Fibroblast of mammary gland (primary cell): ENCODE measurements at regions not wholly inside any gene's neighbourhood (a gene's known extent, or its start where the extent isn't known, plus 50 kb on each side); places are given as distances from the start of the nearest gene placed in this dataset.

Source experiments
- DNase-seq: peaks from one replicate; pipeline ENCODE4 v3.0.0-alpha.2; 2010; ENCODE audit warnings: low read depth
- H3K4me3 ChIP-seq: 2 replicates; pipeline ENCODE4 v1.5.1; 2011; ENCODE audit warnings: low read depth, mild to moderate bottlenecking, low read length, moderate library complexity; ENCODE audit not compliant: control insufficient read depth
- TF ChIP-seq, protein P1 (sequence below): conservative IDR thresholded peaks from 2 replicates; pipeline ENCODE4 v1.5.1; 2011; ENCODE audit warnings: low read depth, low read length, inconsistent platforms; ENCODE audit not compliant: control insufficient read depth, insufficient read depth

GRCh38 chr3:73296859-73297258, 235.4 kb downstream of the EBLN2 start:
- DNase-seq, result no peak
- TF ChIP-seq, protein P1, sequence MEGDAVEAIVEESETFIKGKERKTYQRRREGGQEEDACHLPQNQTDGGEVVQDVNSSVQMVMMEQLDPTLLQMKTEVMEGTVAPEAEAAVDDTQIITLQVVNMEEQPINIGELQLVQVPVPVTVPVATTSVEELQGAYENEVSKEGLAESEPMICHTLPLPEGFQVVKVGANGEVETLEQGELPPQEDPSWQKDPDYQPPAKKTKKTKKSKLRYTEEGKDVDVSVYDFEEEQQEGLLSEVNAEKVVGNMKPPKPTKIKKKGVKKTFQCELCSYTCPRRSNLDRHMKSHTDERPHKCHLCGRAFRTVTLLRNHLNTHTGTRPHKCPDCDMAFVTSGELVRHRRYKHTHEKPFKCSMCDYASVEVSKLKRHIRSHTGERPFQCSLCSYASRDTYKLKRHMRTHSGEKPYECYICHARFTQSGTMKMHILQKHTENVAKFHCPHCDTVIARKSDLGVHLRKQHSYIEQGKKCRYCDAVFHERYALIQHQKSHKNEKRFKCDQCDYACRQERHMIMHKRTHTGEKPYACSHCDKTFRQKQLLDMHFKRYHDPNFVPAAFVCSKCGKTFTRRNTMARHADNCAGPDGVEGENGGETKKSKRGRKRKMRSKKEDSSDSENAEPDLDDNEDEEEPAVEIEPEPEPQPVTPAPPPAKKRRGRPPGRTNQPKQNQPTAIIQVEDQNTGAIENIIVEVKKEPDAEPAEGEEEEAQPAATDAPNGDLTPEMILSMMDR, result no peak
- H3K4me3 ChIP-seq, result no peak overlapping the region

GRCh38 chr3:73298243-73299183, 237.1 kb downstream of the EBLN2 start:
- no peak overlapping the region for H3K4me3 ChIP-seq
- TF ChIP-seq, protein P1, result no peak
- DNase-seq, result no peak

GRCh38 chr3:73299184-73299691, 237.8 kb downstream of the EBLN2 start:
- no peak for DNase-seq
- H3K4me3 ChIP-seq, result no peak overlapping the region
- TF ChIP-seq, protein P1, result no peak

DNA sequence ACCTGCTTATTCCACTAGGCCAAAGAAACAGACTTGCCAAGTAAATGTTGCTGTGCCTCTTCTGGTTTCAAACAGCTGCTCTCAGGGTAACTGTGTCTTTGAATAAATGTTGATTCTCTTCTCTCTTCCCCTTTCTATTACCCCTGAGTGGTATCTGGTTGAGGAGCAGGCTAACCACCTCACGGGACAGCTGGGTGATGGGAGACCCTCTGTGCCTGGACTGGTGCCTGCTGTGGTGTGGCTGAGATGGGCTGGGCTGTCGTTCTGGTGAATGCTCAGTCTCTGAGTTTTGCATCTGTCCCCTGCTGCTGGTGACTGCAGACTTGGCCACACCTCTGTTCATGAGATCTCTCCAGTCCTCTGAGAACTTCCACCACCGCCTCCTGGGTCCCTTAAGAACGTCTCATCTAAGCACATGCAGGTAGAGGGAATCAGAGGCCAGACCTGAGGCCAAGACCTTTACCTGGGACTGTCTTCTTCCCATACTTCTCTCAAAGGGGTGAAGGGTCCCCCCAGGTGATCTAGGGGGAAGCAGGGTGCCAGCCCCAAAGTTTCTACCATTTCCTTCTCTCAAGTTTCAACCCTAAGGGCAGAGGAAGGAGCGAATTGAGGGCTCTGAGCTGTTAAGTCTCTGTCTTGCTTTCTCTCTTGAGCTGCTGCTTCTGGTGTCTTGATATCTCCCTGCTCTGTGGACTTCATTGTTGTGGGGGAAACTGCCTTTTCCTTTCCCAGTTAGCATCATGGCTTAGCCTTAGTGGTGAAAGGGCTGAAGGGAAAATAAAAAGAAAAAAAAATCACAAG, 252.9 kb downstream of the EBLN2 start:
- H3K4me3 ChIP-seq, result no peak overlapping the region
- TF ChIP-seq, protein P1, result no peak
- DNase-seq, result no peak

DNA sequence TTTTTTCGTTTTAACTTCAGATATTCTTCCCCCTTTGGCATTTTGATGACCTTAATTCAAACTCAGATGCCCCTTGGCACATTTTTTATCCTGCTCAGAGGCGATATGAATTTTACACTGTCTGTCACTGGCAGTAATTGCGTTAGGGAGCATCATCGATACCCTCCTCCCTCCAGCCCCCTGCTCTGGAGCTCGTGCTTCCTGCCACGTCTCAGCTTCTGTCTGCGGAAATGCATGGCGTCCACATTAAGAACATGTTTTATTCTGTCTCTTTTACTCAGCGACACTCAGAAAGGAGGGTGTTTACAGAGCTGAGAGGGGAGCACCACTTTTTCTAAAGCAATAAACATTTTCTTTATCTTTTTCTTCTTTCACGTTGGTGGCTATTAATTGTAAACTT, 254.2 kb downstream of the EBLN2 start:
- TF ChIP-seq, protein P1, result no peak
- no peak for DNase-seq
- no peak overlapping the region for H3K4me3 ChIP-seq

DNA sequence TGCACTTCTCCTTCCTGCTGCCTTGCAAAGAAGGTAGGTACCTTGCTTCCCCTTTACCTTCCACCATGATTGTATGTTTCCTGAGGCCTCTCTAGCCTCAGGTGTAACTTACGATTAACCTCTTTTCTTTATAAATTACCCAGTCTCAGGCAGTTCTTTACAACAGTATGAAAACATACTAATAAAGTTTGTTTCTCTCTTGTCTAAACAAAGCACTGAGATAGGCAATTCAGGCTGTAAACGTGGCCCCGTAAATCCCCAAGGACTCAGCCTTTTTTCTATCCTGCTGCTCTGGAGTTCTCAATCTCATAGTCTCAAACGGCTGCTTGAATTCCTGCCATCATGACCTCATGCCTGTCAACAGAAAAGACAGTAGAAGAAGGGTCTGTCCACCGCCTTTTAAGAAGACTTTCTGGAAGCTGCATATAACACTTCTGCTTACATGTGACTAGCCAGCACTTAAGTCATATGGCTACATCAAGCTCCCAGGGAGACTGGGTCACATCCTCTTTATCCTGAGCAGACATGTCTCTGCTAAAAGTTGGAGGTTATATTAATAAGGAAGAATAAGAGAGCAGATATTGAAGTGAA, 257.8 kb downstream of the EBLN2 start:
- no peak for DNase-seq
- TF ChIP-seq, protein P1, result no peak
- no peak overlapping the region for H3K4me3 ChIP-seq
